ENCODE measurements at regions not wholly inside any gene's neighbourhood (a gene's known extent, or its start where the extent isn't known, plus 50 kb on each side); places are given as distances from the start of the nearest gene placed in this dataset.

DNA sequence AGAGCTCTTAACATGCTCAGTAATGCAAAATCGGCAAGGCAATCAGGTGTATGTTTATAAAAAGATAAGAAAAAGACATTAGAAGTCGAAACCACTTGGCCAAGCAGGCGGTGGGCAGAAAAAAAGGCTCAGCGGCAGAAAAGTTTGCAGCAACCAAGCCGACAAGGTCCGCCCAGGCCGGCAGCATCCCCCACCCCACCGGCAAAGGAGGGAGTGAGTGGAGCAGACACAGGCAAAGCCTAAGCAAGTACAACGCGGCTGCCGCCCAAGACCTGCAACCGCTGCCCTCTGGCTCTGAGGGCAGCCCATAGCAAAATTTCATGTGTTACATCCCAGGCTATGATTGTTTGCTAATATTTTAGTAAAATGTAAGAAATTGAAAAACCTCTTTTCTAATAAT lies 125.4 kb upstream of the ZCCHC13 start (continued):
- TF ChIP-seq, protein P1, sequence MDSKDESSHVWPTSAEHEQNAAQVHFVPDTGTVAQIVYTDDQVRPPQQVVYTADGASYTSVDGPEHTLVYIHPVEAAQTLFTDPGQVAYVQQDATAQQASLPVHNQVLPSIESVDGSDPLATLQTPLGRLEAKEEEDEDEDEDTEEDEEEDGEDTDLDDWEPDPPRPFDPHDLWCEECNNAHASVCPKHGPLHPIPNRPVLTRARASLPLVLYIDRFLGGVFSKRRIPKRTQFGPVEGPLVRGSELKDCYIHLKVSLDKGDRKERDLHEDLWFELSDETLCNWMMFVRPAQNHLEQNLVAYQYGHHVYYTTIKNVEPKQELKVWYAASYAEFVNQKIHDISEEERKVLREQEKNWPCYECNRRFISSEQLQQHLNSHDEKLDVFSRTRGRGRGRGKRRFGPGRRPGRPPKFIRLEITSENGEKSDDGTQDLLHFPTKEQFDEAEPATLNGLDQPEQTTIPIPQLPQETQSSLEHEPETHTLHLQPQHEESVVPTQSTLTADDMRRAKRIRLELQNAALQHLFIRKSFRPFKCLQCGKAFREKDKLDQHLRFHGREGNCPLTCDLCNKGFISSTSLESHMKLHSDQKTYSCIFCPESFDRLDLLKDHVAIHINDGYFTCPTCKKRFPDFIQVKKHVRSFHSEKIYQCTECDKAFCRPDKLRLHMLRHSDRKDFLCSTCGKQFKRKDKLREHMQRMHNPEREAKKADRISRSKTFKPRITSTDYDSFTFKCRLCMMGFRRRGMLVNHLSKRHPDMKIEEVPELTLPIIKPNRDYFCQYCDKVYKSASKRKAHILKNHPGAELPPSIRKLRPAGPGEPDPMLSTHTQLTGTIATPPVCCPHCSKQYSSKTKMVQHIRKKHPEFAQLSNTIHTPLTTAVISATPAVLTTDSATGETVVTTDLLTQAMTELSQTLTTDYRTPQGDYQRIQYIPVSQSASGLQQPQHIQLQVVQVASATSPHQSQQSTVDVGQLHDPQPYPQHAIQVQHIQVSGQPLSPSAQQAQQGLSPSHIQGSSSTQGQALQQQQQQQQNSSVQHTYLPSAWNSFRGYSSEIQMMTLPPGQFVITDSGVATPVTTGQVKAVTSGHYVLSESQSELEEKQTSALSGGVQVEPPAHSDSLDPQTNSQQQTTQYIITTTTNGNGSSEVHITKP (tag by site-specific recombination; IDR thresholded peaks at IDR 0.05), result 0 out of 2 replicates have a peak, but pooled peaks have one; percentile 41
- TF ChIP-seq ZNF501 (tag by site-specific recombination; IDR thresholded peaks at IDR 0.05), result no peak
- TF ChIP-seq ZNF433 (tag by site-specific recombination; IDR thresholded peaks at IDR 0.05; ENCODE audit: low read depth), result no peak
- TF ChIP-seq MZF1 (tag by site-specific recombination; IDR thresholded peaks at IDR 0.05; ENCODE audit: borderline replicate concordance), result no peak
- TF ChIP-seq ZXDB (tag by site-specific recombination; IDR thresholded peaks at IDR 0.05), result 0 out of 2 replicates have a peak, but pooled peaks have one; percentile 10
- peak; percentile 62 for TF ChIP-seq FEZF1 (tag by site-specific recombination; IDR thresholded peaks at IDR 0.05)
- 0 out of 2 replicates have a peak, but pooled peaks have one; percentile 12 for TF ChIP-seq ZBTB8A (tag by site-specific recombination; IDR thresholded peaks at IDR 0.05)
- TF ChIP-seq ZIC2 (tag by site-specific recombination; IDR thresholded peaks at IDR 0.05), result no peak
- TF ChIP-seq BCL11B (tag by site-specific recombination; IDR thresholded peaks at IDR 0.05; ENCODE audit: low read depth), result no peak
- TF ChIP-seq ZNF155 (tag by site-specific recombination; IDR thresholded peaks at IDR 0.05), result no peak
- no peak for TF ChIP-seq ZNF785 (tag by site-specific recombination; IDR thresholded peaks at IDR 0.05)

DNA sequence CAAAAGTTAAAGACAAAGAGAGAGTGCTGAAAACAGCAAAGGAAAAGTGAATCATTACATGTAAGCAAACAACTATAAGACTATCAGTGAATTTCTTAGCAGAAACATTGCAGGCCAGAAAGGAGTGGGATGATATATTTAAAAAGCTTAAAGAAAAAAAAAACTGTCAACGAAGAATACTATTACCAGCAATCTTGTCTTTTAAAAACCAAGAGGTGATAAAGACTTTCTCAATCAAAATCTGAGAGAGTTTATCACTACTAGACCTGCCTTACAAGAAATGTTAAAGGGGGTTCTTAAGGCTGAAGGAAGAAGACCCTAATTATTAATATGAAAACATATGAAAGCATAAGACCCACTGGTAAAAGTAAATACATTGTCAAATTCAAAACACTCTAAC lies 132.5 kb upstream of the ZCCHC13 start:
- Histone ChIP-seq H3K9me3 (ENCODE audit: control insufficient read depth, insufficient read depth, low read depth, low read length) (peaks cover 8% of the 10 kb centered on the region), H3K36me3 (ENCODE audit: control insufficient read depth in 2 of 2, insufficient read depth in 1 of 2, low read length in 2 of 2) (no peaks in the 10 kb centered on the region), H3K4me3 (ENCODE audit: low read depth, low read length) (no peak overlapping the region), H3K27ac (ENCODE audit: extremely low read depth, low read depth, low read length) (no peak overlapping the region), H3K4me1 (ENCODE audit: control insufficient read depth, insufficient read depth, low read length) (no peaks in the 10 kb centered on the region)
- POLR2A ChIA-PET, result no interaction called here
- CTCF ChIA-PET, result interaction anchor here (0.6 kb wide), 1 partner anchor 20 kb away, joined by 3 read pairs; no protein-coding TSS in a partner anchor
- 0 out of 2 replicates have a peak, but pooled peaks have one; percentile 27 for TF ChIP-seq ZNF549 (tag by site-specific recombination; IDR thresholded peaks at IDR 0.05)
- TF ChIP-seq ZNF302 (tag by site-specific recombination; IDR thresholded peaks at IDR 0.05; ENCODE audit: low read depth), result no peak
- TF ChIP-seq TRIM28 (IDR thresholded peaks at IDR 0.05; ENCODE audit: borderline replicate concordance, low read length), result peak; percentile 92
- TF ChIP-seq ZNF747 (tag by site-specific recombination; IDR thresholded peaks at IDR 0.05), result no peak
- TF ChIP-seq, protein P2, sequence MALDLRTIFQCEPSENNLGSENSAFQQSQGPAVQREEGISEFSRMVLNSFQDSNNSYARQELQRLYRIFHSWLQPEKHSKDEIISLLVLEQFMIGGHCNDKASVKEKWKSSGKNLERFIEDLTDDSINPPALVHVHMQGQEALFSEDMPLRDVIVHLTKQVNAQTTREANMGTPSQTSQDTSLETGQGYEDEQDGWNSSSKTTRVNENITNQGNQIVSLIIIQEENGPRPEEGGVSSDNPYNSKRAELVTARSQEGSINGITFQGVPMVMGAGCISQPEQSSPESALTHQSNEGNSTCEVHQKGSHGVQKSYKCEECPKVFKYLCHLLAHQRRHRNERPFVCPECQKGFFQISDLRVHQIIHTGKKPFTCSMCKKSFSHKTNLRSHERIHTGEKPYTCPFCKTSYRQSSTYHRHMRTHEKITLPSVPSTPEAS (tag by site-specific recombination; IDR thresholded peaks at IDR 0.05), result no peak
- peak; percentile 99 for TF ChIP-seq SETDB1 (IDR thresholded peaks at IDR 0.05; ENCODE audit: insufficient read length, low read length)
- no peak for TF ChIP-seq SALL2 (tag by site-specific recombination; IDR thresholded peaks at IDR 0.05; ENCODE audit: borderline replicate concordance)

DNA sequence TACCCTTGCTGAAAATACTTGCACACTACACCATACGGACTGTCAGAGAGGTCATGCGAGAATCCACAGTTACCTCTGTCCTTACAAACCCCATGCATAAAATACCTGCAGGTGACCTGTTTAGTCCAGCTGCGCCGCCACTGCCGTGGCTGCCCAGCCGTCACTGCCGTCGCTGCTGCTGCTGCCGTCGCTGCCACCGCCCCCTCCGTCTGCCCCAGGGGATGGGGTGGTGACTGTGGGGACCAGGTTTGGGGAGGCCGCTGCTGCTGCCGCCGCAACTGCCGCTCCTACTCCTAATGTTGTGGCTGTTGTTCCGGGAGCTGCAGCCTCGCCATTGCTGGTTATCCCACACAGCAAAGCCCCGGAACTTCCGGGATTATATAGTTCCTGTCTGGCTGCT lies 141.8 kb upstream of the ZCCHC13 start:
- Histone ChIP-seq H3K4me1 (ENCODE audit: control insufficient read depth, insufficient read depth, low read length) (no peaks in the 10 kb centered on the region), H3K27ac (ENCODE audit: extremely low read depth, low read depth, low read length) (no peak overlapping the region), H3K4me3 (ENCODE audit: low read depth, low read length) (no peak overlapping the region), H3K9me3 (ENCODE audit: control insufficient read depth, insufficient read depth, low read depth, low read length) (peaks cover 3% of the 10 kb centered on the region), H3K36me3 (ENCODE audit: control insufficient read depth in 2 of 2, insufficient read depth in 1 of 2, low read length in 2 of 2) (no peaks in the 10 kb centered on the region)
- POLR2A ChIA-PET, result interaction anchor here (0.7 kb wide), 1 partner anchor 53 kb away, joined by 9 read pairs; no protein-coding TSS in a partner anchor
- CTCF ChIA-PET, result interaction anchor here (1.6 kb wide), 1 partner anchor 13 kb away, joined by 7 read pairs; no protein-coding TSS in a partner anchor
- TF ChIP-seq MYNN (tag by site-specific recombination; IDR thresholded peaks at IDR 0.05; ENCODE audit: borderline replicate concordance), result no peak
- TF ChIP-seq, protein P3, sequence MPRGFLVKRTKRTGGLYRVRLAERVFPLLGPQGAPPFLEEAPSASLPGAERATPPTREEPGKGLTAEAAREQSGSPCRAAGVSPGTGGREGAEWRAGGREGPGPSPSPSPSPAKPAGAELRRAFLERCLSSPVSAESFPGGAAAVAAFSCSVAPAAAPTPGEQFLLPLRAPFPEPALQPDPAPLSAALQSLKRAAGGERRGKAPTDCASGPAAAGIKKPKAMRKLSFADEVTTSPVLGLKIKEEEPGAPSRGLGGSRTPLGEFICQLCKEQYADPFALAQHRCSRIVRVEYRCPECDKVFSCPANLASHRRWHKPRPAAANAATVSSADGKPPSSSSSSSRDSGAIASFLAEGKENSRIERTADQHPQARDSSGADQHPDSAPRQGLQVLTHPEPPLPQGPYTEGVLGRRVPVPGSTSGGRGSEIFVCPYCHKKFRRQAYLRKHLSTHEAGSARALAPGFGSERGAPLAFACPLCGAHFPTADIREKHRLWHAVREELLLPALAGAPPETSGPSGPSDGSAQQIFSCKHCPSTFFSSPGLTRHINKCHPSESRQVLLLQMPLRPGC (tag by site-specific recombination; IDR thresholded peaks at IDR 0.05), result no peak
- TF ChIP-seq ZNF423 (tag by site-specific recombination; IDR thresholded peaks at IDR 0.05), result no peak
- TF ChIP-seq HOXC10 (CRISPR knock-in tag; IDR thresholded peaks at IDR 0.05), result no peak
- TF ChIP-seq ZSCAN23 (tag by site-specific recombination; IDR thresholded peaks at IDR 0.05), result no peak
- TF ChIP-seq GLIS1 (tag by site-specific recombination; IDR thresholded peaks at IDR 0.05), result no peak
- TF ChIP-seq, protein P4, sequence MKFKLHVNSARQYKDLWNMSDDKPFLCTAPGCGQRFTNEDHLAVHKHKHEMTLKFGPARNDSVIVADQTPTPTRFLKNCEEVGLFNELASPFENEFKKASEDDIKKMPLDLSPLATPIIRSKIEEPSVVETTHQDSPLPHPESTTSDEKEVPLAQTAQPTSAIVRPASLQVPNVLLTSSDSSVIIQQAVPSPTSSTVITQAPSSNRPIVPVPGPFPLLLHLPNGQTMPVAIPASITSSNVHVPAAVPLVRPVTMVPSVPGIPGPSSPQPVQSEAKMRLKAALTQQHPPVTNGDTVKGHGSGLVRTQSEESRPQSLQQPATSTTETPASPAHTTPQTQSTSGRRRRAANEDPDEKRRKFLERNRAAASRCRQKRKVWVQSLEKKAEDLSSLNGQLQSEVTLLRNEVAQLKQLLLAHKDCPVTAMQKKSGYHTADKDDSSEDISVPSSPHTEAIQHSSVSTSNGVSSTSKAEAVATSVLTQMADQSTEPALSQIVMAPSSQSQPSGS (tag by site-specific recombination; IDR thresholded peaks at IDR 0.05; ENCODE audit: low read depth), result no peak

Measured in HEK293 (cell line).